ENCODE measurements at regions not wholly inside any gene's neighbourhood (a gene's known extent, or its start where the extent isn't known, plus 50 kb on each side); places are given as distances from the start of the nearest gene placed in this dataset.

GRCh38 chr18:28705482-28705881 is 528.6 kb upstream of the CDH2 start:
- Mint-ChIP-seq H3K36me3 (no peaks in the 10 kb centered on the region), H3K4me3 (no peak overlapping the region), H3K27ac (no peak overlapping the region), H3K27me3 (no peaks in the 10 kb centered on the region), H3K9me3 (peaks cover 1% of the 10 kb centered on the region), H3K4me1 (no peaks in the 10 kb centered on the region)
- DNase-seq (no peak), ATAC-seq (ENCODE audit: low read depth) (no peak)
- POLR2A ChIA-PET = no interaction called here

GRCh38 chr18:28692337-28692736 is 515.4 kb upstream of the CDH2 start:
- Mint-ChIP-seq H3K4me1 (no peaks in the 10 kb centered on the region), H3K36me3 (no peaks in the 10 kb centered on the region), H3K27me3 (no peaks in the 10 kb centered on the region), H3K27ac (no peak overlapping the region), H3K9me3 (peaks cover 8% of the 10 kb centered on the region), H3K4me3 (no peak overlapping the region)
- DNase-seq (no peak), ATAC-seq (ENCODE audit: low read depth) (no peak)
- POLR2A ChIA-PET = no interaction called here

GRCh38 chr18:28691496-28691840 is 514.5 kb upstream of the CDH2 start:
- Mint-ChIP-seq H3K27me3 (no peaks in the 10 kb centered on the region), H3K36me3 (no peaks in the 10 kb centered on the region), H3K4me3 (no peak overlapping the region), H3K4me1 (no peaks in the 10 kb centered on the region), H3K9me3 (peaks cover 8% of the 10 kb centered on the region), H3K27ac (no peak overlapping the region)
- DNase-seq (no peak), ATAC-seq (ENCODE audit: low read depth) (no peak)
- POLR2A ChIA-PET = no interaction called here

- no peak overlapping the region for H3K27ac Mint-ChIP-seq
- DNase-seq (no peak), ATAC-seq (ENCODE audit: low read depth) (no peak)
- no peaks in the 10 kb centered on the region for H3K36me3 Mint-ChIP-seq
- H3K4me3 Mint-ChIP-seq = no peak overlapping the region
- no peaks in the 10 kb centered on the region for H3K27me3 Mint-ChIP-seq
- POLR2A ChIA-PET = no interaction called here
- peaks cover 8% of the 10 kb centered on the region for H3K9me3 Mint-ChIP-seq
- no peaks in the 10 kb centered on the region for H3K4me1 Mint-ChIP-seq
Observed at GRCh38 chr18:28690836-28691495, 514.0 kb upstream of the CDH2 start.

GRCh38 chr18:28690100-28690499 is 513.2 kb upstream of the CDH2 start:
- Mint-ChIP-seq H3K4me3 (no peak overlapping the region), H3K9me3 (peaks cover 4% of the 10 kb centered on the region), H3K27me3 (no peaks in the 10 kb centered on the region), H3K36me3 (no peaks in the 10 kb centered on the region), H3K4me1 (no peaks in the 10 kb centered on the region), H3K27ac (no peak overlapping the region)
- POLR2A ChIA-PET = no interaction called here
- DNase-seq (no peak), ATAC-seq (ENCODE audit: low read depth) (no peak)

GRCh38 chr18:28689588-28689987 is 512.7 kb upstream of the CDH2 start:
- H3K27me3 Mint-ChIP-seq = no peaks in the 10 kb centered on the region
- no peaks in the 10 kb centered on the region for H3K36me3 Mint-ChIP-seq
- no peak overlapping the region for H3K4me3 Mint-ChIP-seq
- no peak overlapping the region for H3K27ac Mint-ChIP-seq
- POLR2A ChIA-PET = no interaction called here
- ATAC-seq (ENCODE audit: low read depth) (no peak), DNase-seq (no peak)
- H3K4me1 Mint-ChIP-seq = no peaks in the 10 kb centered on the region
- peaks cover 3% of the 10 kb centered on the region for H3K9me3 Mint-ChIP-seq

- Mint-ChIP-seq H3K4me3 (no peak overlapping the region), H3K27me3 (no peaks in the 10 kb centered on the region), H3K9me3 (no peaks in the 10 kb centered on the region), H3K27ac (no peak overlapping the region), H3K4me1 (no peaks in the 10 kb centered on the region), H3K36me3 (no peaks in the 10 kb centered on the region)
- POLR2A ChIA-PET = no interaction called here
- no peak for ATAC-seq (ENCODE audit: low read depth)
- DNase-seq = no peak
Observed at GRCh38 chr18:28684746-28685355, 507.9 kb upstream of the CDH2 start.

GRCh38 chr18:28682912-28683311 is 506.0 kb upstream of the CDH2 start:
- Mint-ChIP-seq H3K4me1 (no peaks in the 10 kb centered on the region), H3K36me3 (no peaks in the 10 kb centered on the region), H3K9me3 (no peaks in the 10 kb centered on the region), H3K27me3 (no peaks in the 10 kb centered on the region), H3K4me3 (no peak overlapping the region), H3K27ac (no peak overlapping the region)
- POLR2A ChIA-PET = no interaction called here
- ATAC-seq (ENCODE audit: low read depth) = no peak
- no peak for DNase-seq

- POLR2A ChIA-PET = no interaction called here
- Mint-ChIP-seq H3K27ac (no peak overlapping the region), H3K9me3 (peaks cover 5% of the 10 kb centered on the region), H3K4me1 (no peaks in the 10 kb centered on the region), H3K36me3 (no peaks in the 10 kb centered on the region), H3K4me3 (no peak overlapping the region), H3K27me3 (no peaks in the 10 kb centered on the region)
- DNase-seq (no peak), ATAC-seq (ENCODE audit: low read depth) (no peak)
Observed at GRCh38 chr18:28669165-28669564, 492.2 kb upstream of the CDH2 start.

- Mint-ChIP-seq H3K27ac (no peak overlapping the region), H3K4me1 (no peaks in the 10 kb centered on the region), H3K27me3 (no peaks in the 10 kb centered on the region), H3K36me3 (no peaks in the 10 kb centered on the region), H3K9me3 (peaks cover 7% of the 10 kb centered on the region), H3K4me3 (no peak overlapping the region)
- DNase-seq = no peak
- POLR2A ChIA-PET = no interaction called here
- no peak for ATAC-seq (ENCODE audit: low read depth)
Observed at GRCh38 chr18:28666216-28666615, 489.3 kb upstream of the CDH2 start.

- Mint-ChIP-seq H3K27ac (no peak overlapping the region), H3K9me3 (peaks cover 19% of the 10 kb centered on the region), H3K27me3 (no peaks in the 10 kb centered on the region), H3K4me3 (no peak overlapping the region), H3K36me3 (no peaks in the 10 kb centered on the region), H3K4me1 (no peaks in the 10 kb centered on the region)
- no peak for ATAC-seq (ENCODE audit: low read depth)
- POLR2A ChIA-PET = no interaction called here
- no peak for DNase-seq
Observed at GRCh38 chr18:28657961-28658360, 481.0 kb upstream of the CDH2 start.

- ATAC-seq (ENCODE audit: low read depth) (no peak), DNase-seq (no peak)
- H3K4me1 Mint-ChIP-seq = no peaks in the 10 kb centered on the region
- POLR2A ChIA-PET = no interaction called here
- no peak overlapping the region for H3K4me3 Mint-ChIP-seq
- H3K27me3 Mint-ChIP-seq = no peaks in the 10 kb centered on the region
- no peak overlapping the region for H3K27ac Mint-ChIP-seq
- no peaks in the 10 kb centered on the region for H3K36me3 Mint-ChIP-seq
- H3K9me3 Mint-ChIP-seq = peaks cover 6% of the 10 kb centered on the region
Observed at GRCh38 chr18:28652654-28653053, 475.7 kb upstream of the CDH2 start.

- POLR2A ChIA-PET = no interaction called here
- no peaks in the 10 kb centered on the region for H3K27me3 Mint-ChIP-seq
- peaks cover 6% of the 10 kb centered on the region for H3K9me3 Mint-ChIP-seq
- no peak for ATAC-seq (ENCODE audit: low read depth)
- H3K4me3 Mint-ChIP-seq = no peak overlapping the region
- no peak overlapping the region for H3K27ac Mint-ChIP-seq
- no peak for DNase-seq
- no peaks in the 10 kb centered on the region for H3K36me3 Mint-ChIP-seq
- H3K4me1 Mint-ChIP-seq = no peaks in the 10 kb centered on the region
Observed at GRCh38 chr18:28651298-28651697, 474.4 kb upstream of the CDH2 start.

GRCh38 chr18:28650860-28651259 is 473.9 kb upstream of the CDH2 start:
- Mint-ChIP-seq H3K27ac (no peak overlapping the region), H3K9me3 (peaks cover 6% of the 10 kb centered on the region), H3K4me3 (no peak overlapping the region), H3K36me3 (no peaks in the 10 kb centered on the region), H3K27me3 (no peaks in the 10 kb centered on the region), H3K4me1 (no peaks in the 10 kb centered on the region)
- POLR2A ChIA-PET = no interaction called here
- DNase-seq = no peak
- no peak for ATAC-seq (ENCODE audit: low read depth)

- Mint-ChIP-seq H3K36me3 (no peaks in the 10 kb centered on the region), H3K4me1 (no peaks in the 10 kb centered on the region), H3K27ac (no peak overlapping the region), H3K4me3 (no peak overlapping the region), H3K27me3 (no peaks in the 10 kb centered on the region), H3K9me3 (peaks cover 4% of the 10 kb centered on the region)
- DNase-seq = no peak
- POLR2A ChIA-PET = no interaction called here
- no peak for ATAC-seq (ENCODE audit: low read depth)
Observed at GRCh38 chr18:28647961-28648360, 471.0 kb upstream of the CDH2 start.

Measured in activated naive CD8-positive, alpha-beta T cell treated with anti-CD3 and anti-CD28 coated beads, Interleukin-2, amount 10 ng/mL, durations not matched to agents 7 days and 5 days (primary cell).